ENCODE measurements at regions not wholly inside any gene's neighbourhood (a gene's known extent, or its start where the extent isn't known, plus 50 kb on each side); places are given as distances from the start of the nearest gene placed in this dataset.
"Not testable (repeated sequence)": the region's sequence is repeated elsewhere in the genome, so short reads cannot be mapped to it uniquely, and the experiment has no call there.

- DNase-seq (ENCODE audit: low spot score in 2 of 2): no peak
- no peaks in the 10 kb centered on the region for H3K4me1 ChIP-seq
- H3K36me3 ChIP-seq: no peaks in the 10 kb centered on the region
- intact Hi-C loops (cut with DNase I; ENCODE audit: low total_unique reads): no loop called here
- TF ChIP-seq POLR2A (IDR thresholded peaks at IDR 0.05): no peak
- no peak for TF ChIP-seq POLR2AphosphoS5 (IDR thresholded peaks at IDR 0.05)
- no peak for TF ChIP-seq CTCF (IDR thresholded peaks at IDR 0.05)
- H3K27ac ChIP-seq: no peak overlapping the region
- H3K9me3 ChIP-seq: peaks cover 0 to 7% of the 10 kb centered on the region in 2 donors
- H3K4me3 ChIP-seq: no peak overlapping the region
- no peaks in the 10 kb centered on the region for H3K27me3 ChIP-seq
These were observed 416.5 kb upstream of the SMIM31 start for GRCh38 chr4:164337219-164337944.

- intact Hi-C loops (cut with DNase I; ENCODE audit: low total_unique reads): no loop called here
- H3K9me3 ChIP-seq: no peaks in the 10 kb centered on the region
These were observed 410.4 kb upstream of the SMIM31 start for GRCh38 chr4:164343472-164343976.

GRCh38 chr4:164345756-164346155 lies 408.2 kb upstream of the SMIM31 start:
- Histone ChIP-seq H3K4me1 (no peaks in the 10 kb centered on the region), H3K4me3 (no peak overlapping the region), H3K27ac (no peak overlapping the region), H3K27me3 (no peaks in the 10 kb centered on the region), H3K36me3 (no peaks in the 10 kb centered on the region), H3K9me3 (no peaks in the 10 kb centered on the region)
- TF ChIP-seq CTCF (IDR thresholded peaks at IDR 0.05) (no peak), POLR2AphosphoS5 (IDR thresholded peaks at IDR 0.05) (no peak), POLR2A (IDR thresholded peaks at IDR 0.05) (no peak)
- intact Hi-C loops (cut with DNase I; ENCODE audit: low total_unique reads): no loop called here
- no peak for DNase-seq (ENCODE audit: low spot score in 2 of 2)

More at GRCh38 chr4:164343472-164343976, 410.4 kb upstream of the SMIM31 start:
- no peak for TF ChIP-seq POLR2A (IDR thresholded peaks at IDR 0.05)
- TF ChIP-seq POLR2AphosphoS5 (IDR thresholded peaks at IDR 0.05): no peak
- TF ChIP-seq CTCF (IDR thresholded peaks at IDR 0.05): no peak
- Histone ChIP-seq H3K4me1 (no peaks in the 10 kb centered on the region), H3K36me3 (no peaks in the 10 kb centered on the region), H3K27me3 (no peaks in the 10 kb centered on the region), H3K27ac (no peak overlapping the region), H3K4me3 (no peak overlapping the region)
- DNase-seq (ENCODE audit: low spot score in 2 of 2): no peak

- no peaks in the 10 kb centered on the region for H3K36me3 ChIP-seq
- H3K9me3 ChIP-seq: no peaks in the 10 kb centered on the region
These were observed 403.9 kb upstream of the SMIM31 start for GRCh38 chr4:164350061-164350460.

GRCh38 chr4:164350716-164351115 lies 403.2 kb upstream of the SMIM31 start:
- DNase-seq (ENCODE audit: low spot score in 2 of 2); H3K9me3 ChIP-seq; H3K4me3 ChIP-seq; intact Hi-C loops (cut with DNase I; ENCODE audit: low total_unique reads); H3K27me3 ChIP-seq; H3K4me1 ChIP-seq; H3K36me3 ChIP-seq; H3K27ac ChIP-seq: not testable (repeated sequence)

More at GRCh38 chr4:164350061-164350460, 403.9 kb upstream of the SMIM31 start:
- Histone ChIP-seq H3K4me3 (no peak overlapping the region), H3K4me1 (no peaks in the 10 kb centered on the region), H3K27me3 (no peaks in the 10 kb centered on the region), H3K27ac (no peak overlapping the region)
- no peak for TF ChIP-seq CTCF (IDR thresholded peaks at IDR 0.05)
- no peak for TF ChIP-seq POLR2AphosphoS5 (IDR thresholded peaks at IDR 0.05)
- TF ChIP-seq POLR2A (IDR thresholded peaks at IDR 0.05): no peak
- no peak for DNase-seq (ENCODE audit: low spot score in 2 of 2)
- intact Hi-C loops (cut with DNase I; ENCODE audit: low total_unique reads): no loop called here

Data from breast epithelium (tissue), 4 donors.